Tibial artery (tissue), 4 donors: ENCODE measurements at regions not wholly inside any gene's neighbourhood (a gene's known extent, or its start where the extent isn't known, plus 50 kb on each side); places are given as distances from the start of the nearest gene placed in this dataset.
"Not testable (repeated sequence)": the region's sequence is repeated elsewhere in the genome, so short reads cannot be mapped to it uniquely, and the experiment has no call there.

Experiments used
- DNase-seq, 2 donors: peaks; one replicate each; pipeline ENCODE4 v3.0.0-alpha.2; 2019
- H3K27ac ChIP-seq, 2 donors: fragments of 200-600 bp; sonication (generic) in 1 of 2; 1 replicate in 1 of 2; 2 replicates in 1 of 2; pipeline ENCODE4 v1.5.1; 2018 to 2019; ENCODE audit warnings: mild to moderate bottlenecking in 1 of 2
- H3K27me3 ChIP-seq, 2 donors: fragments of 200-600 bp; sonication (generic) in 1 of 2; one replicate each; pipeline versions ENCODE4 v1.5.1 to v1.6.0; 2016 to 2019
- H3K36me3 ChIP-seq, 3 donors: fragments of 200-600 bp; sonication (generic) in 2 of 3; one replicate each; pipeline ENCODE4 v1.5.1; 2016 to 2019; ENCODE audit warnings: mild to moderate bottlenecking in 2 of 3
- H3K4me1 ChIP-seq, 4 donors: fragments of 200-600 bp; sonication (generic) in 2 of 4; 1 replicate in 3 of 4; 2 replicates in 1 of 4; pipeline ENCODE4 v1.5.1; 2016 to 2019
- H3K4me3 ChIP-seq, 2 donors: fragments of 200-600 bp; sonication (generic) in 1 of 2; 1 replicate in 1 of 2; 2 replicates in 1 of 2; pipeline ENCODE4 v1.5.1; 2018 to 2019; ENCODE audit warnings: mild to moderate bottlenecking in 2 of 2
- H3K9me3 ChIP-seq, 3 donors: fragments of 200-600 bp; sonication (generic) in 1 of 3; one replicate each; pipeline ENCODE4 v1.5.1; 2016 to 2019
- intact Hi-C: fragments of 100-400 bp; cut with DNase I; formaldehyde crosslinking; loops from one replicate; pipeline ENCODE4 v1.15.0; 2023; ENCODE audit warnings: low total_unique reads

GRCh38 chr6:57708061-57708460 lies 390.6 kb downstream of the PRIM2 start:
- H3K4me1 ChIP-seq, DNase-seq, intact Hi-C loops, H3K36me3 ChIP-seq, H3K4me3 ChIP-seq, H3K27me3 ChIP-seq, H3K9me3 ChIP-seq, H3K27ac ChIP-seq: not testable (repeated sequence)

- H3K27ac ChIP-seq, intact Hi-C loops, DNase-seq, H3K27me3 ChIP-seq, H3K9me3 ChIP-seq, H3K4me3 ChIP-seq, H3K36me3 ChIP-seq, H3K4me1 ChIP-seq: not testable (repeated sequence)
Observed at GRCh38 chr6:57722546-57722945, 405.1 kb downstream of the PRIM2 start.

GRCh38 chr6:57723815-57724401 lies 406.5 kb downstream of the PRIM2 start:
- H3K36me3 ChIP-seq, H3K4me3 ChIP-seq, H3K4me1 ChIP-seq, DNase-seq, H3K27ac ChIP-seq, H3K9me3 ChIP-seq, H3K27me3 ChIP-seq, intact Hi-C loops: not testable (repeated sequence)

GRCh38 chr6:57729407-57729806 lies 412.0 kb downstream of the PRIM2 start:
- intact Hi-C loops, H3K4me3 ChIP-seq, H3K4me1 ChIP-seq, H3K9me3 ChIP-seq, DNase-seq, H3K27me3 ChIP-seq, H3K27ac ChIP-seq, H3K36me3 ChIP-seq: not testable (repeated sequence)

- H3K4me1 ChIP-seq, intact Hi-C loops, H3K27ac ChIP-seq, DNase-seq, H3K4me3 ChIP-seq, H3K36me3 ChIP-seq, H3K9me3 ChIP-seq, H3K27me3 ChIP-seq: not testable (repeated sequence)
Observed at GRCh38 chr6:57730726-57731125, 413.3 kb downstream of the PRIM2 start.

- H3K27me3 ChIP-seq, H3K27ac ChIP-seq, H3K36me3 ChIP-seq, H3K4me1 ChIP-seq, H3K9me3 ChIP-seq, H3K4me3 ChIP-seq, DNase-seq, intact Hi-C loops: not testable (repeated sequence)
Observed at GRCh38 chr6:57747716-57748115, 430.3 kb downstream of the PRIM2 start.

GRCh38 chr6:57759850-57760249 lies 442.4 kb downstream of the PRIM2 start:
- DNase-seq, H3K4me1 ChIP-seq, H3K27ac ChIP-seq, intact Hi-C loops, H3K27me3 ChIP-seq, H3K9me3 ChIP-seq, H3K36me3 ChIP-seq, H3K4me3 ChIP-seq: not testable (repeated sequence)

GRCh38 chr6:57792720-57793397 lies 475.4 kb downstream of the PRIM2 start:
- DNase-seq, H3K36me3 ChIP-seq, H3K4me1 ChIP-seq, intact Hi-C loops, H3K27me3 ChIP-seq, H3K4me3 ChIP-seq, H3K9me3 ChIP-seq, H3K27ac ChIP-seq: not testable (repeated sequence)

GRCh38 chr6:57793398-57793762 lies 475.9 kb downstream of the PRIM2 start:
- not testable (repeated sequence) for H3K27me3 ChIP-seq, DNase-seq

GRCh38 chr6:57799703-57800479 lies 482.5 kb downstream of the PRIM2 start:
- H3K4me1 ChIP-seq, intact Hi-C loops, H3K27ac ChIP-seq, H3K36me3 ChIP-seq, H3K9me3 ChIP-seq, DNase-seq: not testable (repeated sequence)
- H3K27me3 ChIP-seq, result peaks cover 0 to 16% of the 10 kb centered on the region in 2 donors
- peak overlapping the region in 1 of 2 donors; percentile 8 for H3K4me3 ChIP-seq

More at GRCh38 chr6:57793398-57793762, 475.9 kb downstream of the PRIM2 start:
- H3K9me3 ChIP-seq, intact Hi-C loops, H3K4me3 ChIP-seq, H3K36me3 ChIP-seq, H3K27ac ChIP-seq, H3K4me1 ChIP-seq: not testable (repeated sequence)

- intact Hi-C loops, H3K4me3 ChIP-seq, H3K36me3 ChIP-seq, H3K27ac ChIP-seq, H3K4me1 ChIP-seq, DNase-seq, H3K9me3 ChIP-seq: not testable (repeated sequence)
- H3K27me3 ChIP-seq, result peaks cover 0 to 24% of the 10 kb centered on the region in 2 donors
Observed at GRCh38 chr6:57808581-57808980, 491.2 kb downstream of the PRIM2 start.

- H3K27ac ChIP-seq, intact Hi-C loops, H3K9me3 ChIP-seq, H3K36me3 ChIP-seq, DNase-seq, H3K4me3 ChIP-seq, H3K4me1 ChIP-seq: not testable (repeated sequence)
- H3K27me3 ChIP-seq, result peaks cover 0 to 24% of the 10 kb centered on the region in 2 donors
Observed at GRCh38 chr6:57809454-57809853, 492.0 kb downstream of the PRIM2 start.

- H3K4me3 ChIP-seq, DNase-seq, H3K36me3 ChIP-seq, intact Hi-C loops, H3K27ac ChIP-seq, H3K4me1 ChIP-seq, H3K9me3 ChIP-seq: not testable (repeated sequence)
- peaks cover 0 to 26% of the 10 kb centered on the region in 2 donors for H3K27me3 ChIP-seq
Observed at GRCh38 chr6:57813271-57814075, 496.0 kb downstream of the PRIM2 start.
